Calu3 (cell line): ENCODE measurements at regions not wholly inside any gene's neighbourhood (a gene's known extent, or its start where the extent isn't known, plus 50 kb on each side); places are given as distances from the start of the nearest gene placed in this dataset.

ENCODE experiments used
- BruUV-seq: library from RNA; stranded (reverse); fragments of 400-500 nt; replicated peaks from 2 replicates; lab custom pipeline; 2021; lab: Mats Ljungman, UMichigan
- CTCF ChIA-PET: fragments of 300-600 bp; sonication (Branson Sonifier 250); formaldehyde crosslinking; loops from one replicate; lab custom pipeline; 2022; ENCODE audit warnings: antibody characterized with exemption; lab: Charles Lee
- DNase-seq: peaks from one replicate; pipeline ENCODE4 v3.0.0; 2022
- H3K27ac Mint-ChIP-seq: one replicate; pipeline ENCODE4 v1.8.0; 2022; ENCODE audit warnings: mixed read lengths; ENCODE audit not compliant: unreplicated experiment
- H3K27me3 Mint-ChIP-seq: one replicate; pipeline ENCODE4 v1.8.0; 2022; ENCODE audit warnings: mixed read lengths; ENCODE audit not compliant: unreplicated experiment
- H3K36me3 Mint-ChIP-seq: one replicate; pipeline ENCODE4 v1.8.0; 2022; ENCODE audit warnings: mild to moderate bottlenecking, moderate library complexity, mixed read lengths; ENCODE audit not compliant: insufficient read depth, unreplicated experiment
- H3K4me1 Mint-ChIP-seq: one replicate; pipeline ENCODE4 v1.8.0; 2022; ENCODE audit warnings: mild to moderate bottlenecking, low read depth, mixed read lengths; ENCODE audit not compliant: unreplicated experiment
- H3K4me3 Mint-ChIP-seq: one replicate; pipeline ENCODE4 v1.8.0; 2022; ENCODE audit warnings: mild to moderate bottlenecking, low read depth, moderate library complexity, mixed read lengths; ENCODE audit not compliant: unreplicated experiment
- H3K9me3 Mint-ChIP-seq: one replicate; pipeline ENCODE4 v1.8.0; 2022; ENCODE audit warnings: low read depth, mixed read lengths; ENCODE audit not compliant: unreplicated experiment
- CTCF ChIP-seq: fragments of 200-600 bp; IDR thresholded peaks from one replicate; pipeline ENCODE4 v1.8.0; 2022; ENCODE audit warnings: antibody characterized with exemption; ENCODE audit not compliant: unreplicated experiment
- intact Hi-C: fragments of 100-400 bp; cut with micrococcal nuclease; formaldehyde crosslinking; loops from one replicate; pipeline ENCODE4 v1.10.0; 2022; ENCODE audit not compliant: unreplicated experiment

GRCh38 chr2:129885735-129886134, 93.7 kb upstream of the RAB6C start:
- CTCF ChIA-PET = no interaction called here
- no peak for TF ChIP-seq CTCF
- Mint-ChIP-seq H3K27ac (no peak overlapping the region), H3K27me3 (peaks cover 62% of the 10 kb centered on the region), H3K4me1 (no peaks in the 10 kb centered on the region), H3K4me3 (no peak overlapping the region), H3K9me3 (no peaks in the 10 kb centered on the region), H3K36me3 (no peaks in the 10 kb centered on the region)
- BruUV-seq = no TSS peak
- intact Hi-C loops = no loop called here
- DNase-seq = no peak

- no peak for TF ChIP-seq CTCF
- DNase-seq = no peak
- intact Hi-C loops = no loop called here
- Mint-ChIP-seq H3K4me3 (no peak overlapping the region), H3K4me1 (no peaks in the 10 kb centered on the region), H3K27ac (no peak overlapping the region), H3K36me3 (no peaks in the 10 kb centered on the region), H3K27me3 (peaks cover 65% of the 10 kb centered on the region), H3K9me3 (no peaks in the 10 kb centered on the region)
- BruUV-seq = no TSS peak
- CTCF ChIA-PET = no interaction called here
These were observed 91.7 kb upstream of the RAB6C start for GRCh38 chr2:129887688-129888266.

DNA sequence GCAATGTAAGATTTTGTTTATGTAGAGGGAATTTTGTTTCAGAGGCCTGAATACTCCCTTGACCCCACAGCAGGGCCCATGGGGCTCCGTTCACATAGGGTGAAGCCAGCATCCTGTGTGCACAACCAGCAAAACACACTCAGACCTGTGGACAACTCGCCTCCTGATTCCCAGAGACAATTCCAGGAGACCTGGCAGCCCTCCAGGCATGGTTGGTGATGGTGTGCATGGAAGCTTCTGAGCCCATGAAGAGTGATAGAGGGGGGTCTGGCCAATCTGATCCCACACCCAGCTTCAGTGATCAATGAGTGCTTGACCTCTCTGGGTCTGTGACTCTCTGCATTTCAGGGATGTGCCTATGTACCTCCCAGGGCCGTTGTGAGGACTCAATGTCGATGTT, 91.0 kb upstream of the RAB6C start:
- intact Hi-C loops = no loop called here
- H3K4me3 Mint-ChIP-seq = no peak overlapping the region
- CTCF ChIA-PET = no interaction called here
- no peaks in the 10 kb centered on the region for H3K9me3 Mint-ChIP-seq
- DNase-seq = no peak
- peaks cover 61% of the 10 kb centered on the region for H3K27me3 Mint-ChIP-seq
- no peak for TF ChIP-seq CTCF
- no peaks in the 10 kb centered on the region for H3K36me3 Mint-ChIP-seq
- no peak overlapping the region for H3K27ac Mint-ChIP-seq
- no peaks in the 10 kb centered on the region for H3K4me1 Mint-ChIP-seq
- BruUV-seq = no TSS peak

DNA sequence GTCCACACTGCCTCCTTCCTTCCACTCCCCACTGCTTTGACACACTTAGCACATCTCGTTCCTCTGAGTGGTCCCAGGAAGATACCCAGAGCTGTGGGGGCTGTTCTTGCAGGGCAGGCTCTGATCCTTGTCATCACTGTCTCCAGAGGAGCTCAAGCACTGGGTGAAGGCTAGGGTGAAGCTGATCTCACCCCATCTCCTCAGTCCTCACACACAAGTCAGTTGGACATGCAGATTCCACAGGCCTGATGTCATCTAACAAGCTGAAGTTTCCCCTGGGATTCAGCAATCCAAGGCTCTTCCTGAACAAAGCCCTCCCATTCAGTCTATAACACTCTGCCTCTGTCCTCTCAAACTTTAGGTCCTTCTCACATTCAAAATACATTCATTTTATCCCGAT, 90.6 kb upstream of the RAB6C start:
- Mint-ChIP-seq H3K36me3 (no peaks in the 10 kb centered on the region), H3K4me1 (no peaks in the 10 kb centered on the region), H3K27ac (no peak overlapping the region), H3K4me3 (no peak overlapping the region), H3K9me3 (no peaks in the 10 kb centered on the region), H3K27me3 (peaks cover 61% of the 10 kb centered on the region)
- no peak for DNase-seq
- intact Hi-C loops = no loop called here
- no peak for TF ChIP-seq CTCF
- no TSS peak for BruUV-seq
- CTCF ChIA-PET = no interaction called here
